Uterus (tissue), 3 donors: ENCODE measurements at regions not wholly inside any gene's neighbourhood (a gene's known extent, or its start where the extent isn't known, plus 50 kb on each side); places are given as distances from the start of the nearest gene placed in this dataset.
"Not testable (repeated sequence)": the region's sequence is repeated elsewhere in the genome, so short reads cannot be mapped to it uniquely, and the experiment has no call there.

Source experiments
- DNase-seq, 2 donors: peaks; one replicate each; pipeline ENCODE4 v3.0.0-alpha.2; 2019 to 2020
- H3K27ac ChIP-seq, 2 donors: fragments of 200-600 bp; sonication (generic); 1 replicate in 1 of 2; 2 replicates in 1 of 2; pipeline ENCODE4 v1.5.1; 2016 to 2018
- H3K27me3 ChIP-seq, 2 donors: fragments of 200-600 bp; sonication (generic); one replicate each; pipeline ENCODE4 v1.5.1; 2018 to 2019; ENCODE audit warnings: control low read depth in 1 of 2
- H3K36me3 ChIP-seq, 2 donors: fragments of 200-600 bp; sonication (generic); one replicate each; pipeline ENCODE4 v1.5.1; 2019; ENCODE audit warnings: control low read depth in 1 of 2
- H3K4me1 ChIP-seq, 2 donors: fragments of 200-600 bp; sonication (generic); one replicate each; pipeline ENCODE4 v1.5.1; 2018 to 2019; ENCODE audit warnings: control low read depth in 1 of 2
- H3K4me3 ChIP-seq, 2 donors: fragments of 200-600 bp; sonication (generic); 1 replicate in 1 of 2; 2 replicates in 1 of 2; pipeline ENCODE4 v1.5.1; 2018 to 2019; ENCODE audit warnings: mild to moderate bottlenecking in 1 of 2
- H3K9me3 ChIP-seq, 2 donors: fragments of 200-600 bp; sonication (generic); one replicate each; pipeline ENCODE4 v1.5.1; 2019; ENCODE audit warnings: control low read depth in 1 of 2
- CTCF ChIP-seq, 4 experiments: fragments of 200-600 bp in 2 of 4; fragments of 450-650 bp in 2 of 4; sonication (generic) in 2 of 4; IDR thresholded peaks; one replicate each; pipeline ENCODE4 v1.5.1; 2016 to 2019; ENCODE audit warnings: antibody characterized with exemption in 4 of 4, mild to moderate bottlenecking in 2 of 4, moderate library complexity in 1 of 4
- POLR2A ChIP-seq, 2 donors: fragments of 450-650 bp; IDR thresholded peaks; one replicate each; pipeline ENCODE4 v1.6.1; 2016; ENCODE audit warnings: antibody characterized with exemption in 2 of 2, mild to moderate bottlenecking in 1 of 2, moderate library complexity in 1 of 2
- intact Hi-C: fragments of 100-400 bp; cut with DNase I; formaldehyde crosslinking; loops from one replicate; pipeline ENCODE4 v1.15.1; 2023; ENCODE audit warnings: low total_unique reads
- donor health status: DM: yes; HTN: yes; CAD: no.

- Histone ChIP-seq H3K9me3 (no peaks in the 10 kb centered on the region), H3K27me3 (no peaks in the 10 kb centered on the region), H3K36me3 (no peaks in the 10 kb centered on the region), H3K27ac (no peak overlapping the region), H3K4me1 (no peaks in the 10 kb centered on the region), H3K4me3 (no peak overlapping the region)
- no peak for TF ChIP-seq POLR2A (IDR thresholded peaks at IDR 0.05)
- TF ChIP-seq CTCF (IDR thresholded peaks at IDR 0.05) = no peak
- no peak for DNase-seq
- intact Hi-C loops = no loop called here
Observed at GRCh38 chr10:4602764-4603491, 223.1 kb upstream of the AKR1E2 start.

- Histone ChIP-seq H3K4me3 (no peak overlapping the region), H3K36me3 (no peaks in the 10 kb centered on the region)
Observed at GRCh38 chr10:4599471-4599870, 226.5 kb upstream of the AKR1E2 start.

GRCh38 chr10:4597898-4598297 is 228.1 kb upstream of the AKR1E2 start:
- DNase-seq, H3K27ac ChIP-seq, H3K4me3 ChIP-seq, H3K36me3 ChIP-seq, H3K4me1 ChIP-seq, H3K9me3 ChIP-seq, H3K27me3 ChIP-seq, intact Hi-C loops: not testable (repeated sequence)

More at GRCh38 chr10:4599471-4599870, 226.5 kb upstream of the AKR1E2 start:
- TF ChIP-seq POLR2A (IDR thresholded peaks at IDR 0.05) (no peak), CTCF (IDR thresholded peaks at IDR 0.05) (no peak)
- H3K9me3 ChIP-seq = no peaks in the 10 kb centered on the region
- no peak overlapping the region for H3K27ac ChIP-seq
- no peaks in the 10 kb centered on the region for H3K4me1 ChIP-seq
- intact Hi-C loops = no loop called here
- DNase-seq = no peak
- H3K27me3 ChIP-seq = no peaks in the 10 kb centered on the region

- H3K36me3 ChIP-seq = no peaks in the 10 kb centered on the region
- H3K4me3 ChIP-seq = no peak overlapping the region
- H3K4me1 ChIP-seq = no peaks in the 10 kb centered on the region
- no peaks in the 10 kb centered on the region for H3K27me3 ChIP-seq
- no peak for DNase-seq
- no peaks in the 10 kb centered on the region for H3K9me3 ChIP-seq
- TF ChIP-seq POLR2A (IDR thresholded peaks at IDR 0.05) (no peak), CTCF (IDR thresholded peaks at IDR 0.05) (no peak)
- H3K27ac ChIP-seq = no peak overlapping the region
- intact Hi-C loops = no loop called here
Observed at GRCh38 chr10:4596951-4597350, 229.1 kb upstream of the AKR1E2 start.

GRCh38 chr10:4595719-4596319 is 230.2 kb upstream of the AKR1E2 start:
- Histone ChIP-seq H3K4me3 (no peak overlapping the region), H3K9me3 (no peaks in the 10 kb centered on the region), H3K4me1 (no peaks in the 10 kb centered on the region), H3K27ac (no peak overlapping the region), H3K36me3 (no peaks in the 10 kb centered on the region), H3K27me3 (no peaks in the 10 kb centered on the region)
- TF ChIP-seq CTCF (IDR thresholded peaks at IDR 0.05) = no peak
- TF ChIP-seq POLR2A (IDR thresholded peaks at IDR 0.05) = no peak
- no peak for DNase-seq
- intact Hi-C loops = no loop called here
